Astrocyte (in vitro differentiated cells and primary cell): ENCODE measurements at regions not wholly inside any gene's neighbourhood (a gene's known extent, or its start where the extent isn't known, plus 50 kb on each side); places are given as distances from the start of the nearest gene placed in this dataset.

Experiments
- CTCF ChIP-seq: IDR thresholded peaks from 2 replicates; pipeline ENCODE4 v1.5.1; 2011; ENCODE audit warnings: low read depth, mild to moderate bottlenecking, inconsistent platforms, low read length, moderate library complexity; ENCODE audit not compliant: insufficient read depth
- EZH2 ChIP-seq: IDR thresholded peaks from 2 replicates; pipeline ENCODE4 v1.6.1; 2012; ENCODE audit warnings: mild to moderate bottlenecking, low read length, inconsistent platforms; ENCODE audit not compliant: insufficient read depth

GRCh38 chr4:103445377-103445776 lies 247.2 kb upstream of the CENPE start:
- no peak for TF ChIP-seq CTCF
- TF ChIP-seq EZH2: no peak
